ENCODE measurements at regions not wholly inside any gene's neighbourhood (a gene's known extent, or its start where the extent isn't known, plus 50 kb on each side); places are given as distances from the start of the nearest gene placed in this dataset.

DNA sequence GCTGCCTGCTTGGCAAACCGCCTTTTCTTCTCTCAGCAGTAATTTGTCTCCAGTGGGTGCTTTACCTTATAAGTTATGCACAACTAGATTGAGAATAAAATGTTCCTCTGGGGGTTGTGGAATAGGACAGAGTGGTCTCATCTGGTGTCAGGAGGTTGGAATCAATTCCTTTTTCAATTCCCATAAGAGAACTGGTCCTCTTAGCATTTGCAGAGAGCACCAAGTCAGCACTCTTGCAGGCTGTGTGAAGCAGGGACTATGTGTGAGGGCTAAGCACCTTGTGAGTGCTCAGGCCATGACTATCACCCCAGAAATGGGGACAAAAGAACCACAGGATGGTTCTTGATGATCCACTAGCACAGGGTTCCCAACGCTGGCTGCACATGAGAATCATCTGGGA is 163.6 kb upstream of the UMPS start:
- TF ChIP-seq YY1 (IDR thresholded peaks at IDR 0.05; ENCODE audit: insufficient read depth, insufficient read length) = no peak
- no peak for TF ChIP-seq SUZ12 (IDR thresholded peaks at IDR 0.05; ENCODE audit: extremely low read depth, insufficient read depth, insufficient read length)
- TF ChIP-seq ZNF274 (IDR thresholded peaks at IDR 0.05; ENCODE audit: low read depth, low read length) = no peak
